ENCODE measurements at regions not wholly inside any gene's neighbourhood (a gene's known extent, or its start where the extent isn't known, plus 50 kb on each side); places are given as distances from the start of the nearest gene placed in this dataset.

GRCh38 chr3:3625544-3626271 is 173.5 kb upstream of the LRRN1 start:
- Histone ChIP-seq H3K4me1 (no peaks in the 10 kb centered on the region), H3K27ac (no peak overlapping the region), H3K9me3 (no peaks in the 10 kb centered on the region), H3K4me3 (no peak overlapping the region), H3K27me3 (no peaks in the 10 kb centered on the region), H3K36me3 (no peaks in the 10 kb centered on the region)
- TF ChIP-seq, protein P1, sequence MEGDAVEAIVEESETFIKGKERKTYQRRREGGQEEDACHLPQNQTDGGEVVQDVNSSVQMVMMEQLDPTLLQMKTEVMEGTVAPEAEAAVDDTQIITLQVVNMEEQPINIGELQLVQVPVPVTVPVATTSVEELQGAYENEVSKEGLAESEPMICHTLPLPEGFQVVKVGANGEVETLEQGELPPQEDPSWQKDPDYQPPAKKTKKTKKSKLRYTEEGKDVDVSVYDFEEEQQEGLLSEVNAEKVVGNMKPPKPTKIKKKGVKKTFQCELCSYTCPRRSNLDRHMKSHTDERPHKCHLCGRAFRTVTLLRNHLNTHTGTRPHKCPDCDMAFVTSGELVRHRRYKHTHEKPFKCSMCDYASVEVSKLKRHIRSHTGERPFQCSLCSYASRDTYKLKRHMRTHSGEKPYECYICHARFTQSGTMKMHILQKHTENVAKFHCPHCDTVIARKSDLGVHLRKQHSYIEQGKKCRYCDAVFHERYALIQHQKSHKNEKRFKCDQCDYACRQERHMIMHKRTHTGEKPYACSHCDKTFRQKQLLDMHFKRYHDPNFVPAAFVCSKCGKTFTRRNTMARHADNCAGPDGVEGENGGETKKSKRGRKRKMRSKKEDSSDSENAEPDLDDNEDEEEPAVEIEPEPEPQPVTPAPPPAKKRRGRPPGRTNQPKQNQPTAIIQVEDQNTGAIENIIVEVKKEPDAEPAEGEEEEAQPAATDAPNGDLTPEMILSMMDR (IDR thresholded peaks at IDR 0.05): no peak
- no peak for TF ChIP-seq POLR2A (IDR thresholded peaks at IDR 0.05)
- DNase-seq: no peak

DNA sequence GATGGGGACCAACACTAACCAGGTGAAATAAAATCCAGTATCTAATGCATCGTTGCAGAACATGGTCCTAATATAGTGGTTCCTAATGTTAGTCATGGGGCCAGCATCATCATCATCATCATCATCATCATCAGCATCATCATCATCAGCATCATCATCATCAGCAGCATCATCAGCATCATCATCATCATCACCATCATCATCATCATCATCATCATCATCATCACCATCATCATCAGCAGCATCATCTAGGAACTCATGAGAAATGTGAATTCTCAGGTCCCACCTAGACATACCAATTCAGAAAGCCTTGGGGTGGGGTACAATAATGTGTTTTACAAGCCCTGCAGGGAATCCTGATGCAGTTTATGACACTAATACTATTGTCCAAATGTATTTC is 179.4 kb upstream of the LRRN1 start:
- Histone ChIP-seq H3K4me3 (no peak overlapping the region), H3K4me1 (no peaks in the 10 kb centered on the region), H3K36me3 (no peaks in the 10 kb centered on the region), H3K27ac (no peak overlapping the region), H3K9me3 (no peaks in the 10 kb centered on the region), H3K27me3 (no peaks in the 10 kb centered on the region)
- TF ChIP-seq, protein P1 (IDR thresholded peaks at IDR 0.05): no peak
- no peak for TF ChIP-seq POLR2A (IDR thresholded peaks at IDR 0.05)
- no peak for DNase-seq

DNA sequence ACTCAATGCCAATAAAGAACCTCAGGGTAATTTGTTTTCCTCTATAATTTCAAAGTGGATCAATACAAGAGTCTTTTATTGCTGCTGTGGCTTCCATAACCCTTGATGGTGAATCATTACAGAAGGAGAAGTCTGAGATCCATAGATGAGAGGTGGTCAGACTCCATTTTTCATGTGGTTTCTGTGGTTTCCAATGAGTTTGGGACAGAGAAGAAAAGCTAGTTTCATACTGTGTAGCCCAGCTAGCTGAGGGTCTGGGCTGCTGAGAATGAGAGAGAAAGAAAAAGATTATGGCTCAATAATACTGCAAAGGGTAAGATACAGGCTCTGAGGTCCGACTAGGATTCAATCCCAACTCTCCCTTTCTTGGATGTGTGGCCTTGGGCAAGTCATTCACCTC is 180.6 kb upstream of the LRRN1 start:
- Histone ChIP-seq H3K4me3 (no peak overlapping the region), H3K27ac (no peak overlapping the region), H3K36me3 (no peaks in the 10 kb centered on the region), H3K9me3 (no peaks in the 10 kb centered on the region), H3K27me3 (no peaks in the 10 kb centered on the region), H3K4me1 (no peaks in the 10 kb centered on the region)
- no peak for DNase-seq
- TF ChIP-seq, protein P1 (IDR thresholded peaks at IDR 0.05): no peak
- no peak for TF ChIP-seq POLR2A (IDR thresholded peaks at IDR 0.05)

- Histone ChIP-seq H3K27ac (no peak overlapping the region), H3K36me3 (no peaks in the 10 kb centered on the region), H3K9me3 (no peaks in the 10 kb centered on the region), H3K4me1 (no peaks in the 10 kb centered on the region), H3K27me3 (no peaks in the 10 kb centered on the region), H3K4me3 (no peak overlapping the region)
- DNase-seq: no peak
- TF ChIP-seq, protein P1 (IDR thresholded peaks at IDR 0.05): no peak
- TF ChIP-seq POLR2A (IDR thresholded peaks at IDR 0.05): no peak
Measured at GRCh38 chr3:3615533-3615932, 183.7 kb upstream of the LRRN1 start.

DNA sequence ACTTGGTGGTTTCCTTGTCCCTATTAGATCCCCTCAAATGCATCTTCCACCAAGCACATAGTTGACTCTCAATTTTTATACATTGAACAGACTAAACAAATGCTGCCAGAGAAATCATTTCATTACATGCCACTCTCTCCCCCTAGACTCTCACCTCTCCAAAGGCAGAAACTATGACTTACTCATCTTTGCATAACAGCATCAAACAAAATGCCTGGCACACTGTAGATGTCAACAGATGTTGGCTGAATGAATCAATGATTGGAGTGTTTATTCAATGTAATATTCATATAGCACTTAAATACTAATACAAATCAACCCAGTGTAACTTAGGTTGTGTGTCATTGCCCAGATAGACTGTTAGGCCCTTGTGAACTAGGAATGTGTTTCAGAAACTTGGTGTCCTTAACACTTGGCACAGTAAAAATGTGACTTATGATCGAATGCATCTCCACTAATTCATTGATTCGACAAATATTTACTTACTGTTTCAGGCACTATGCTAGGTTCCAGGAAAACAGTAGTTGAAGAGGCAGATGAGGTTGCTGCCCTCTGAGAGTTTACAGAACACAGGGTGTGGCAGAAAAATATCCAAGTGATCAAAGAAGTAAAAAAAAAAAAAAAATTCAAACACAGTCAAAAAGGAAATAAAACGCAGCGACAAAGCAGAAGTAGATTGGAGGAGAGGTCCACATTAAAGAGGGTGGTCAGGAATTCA is 188.5 kb upstream of the LRRN1 start:
- no peak for TF ChIP-seq POLR2A (IDR thresholded peaks at IDR 0.05)
- TF ChIP-seq, protein P1 (IDR thresholded peaks at IDR 0.05): no peak
- Histone ChIP-seq H3K36me3 (no peaks in the 10 kb centered on the region), H3K4me1 (no peaks in the 10 kb centered on the region), H3K9me3 (no peaks in the 10 kb centered on the region), H3K27me3 (no peaks in the 10 kb centered on the region), H3K27ac (no peak overlapping the region), H3K4me3 (no peak overlapping the region)
- no peak for DNase-seq

Data from Peyer's patch (tissue), 4 donors.